ELR (cell line): ENCODE measurements at regions not wholly inside any gene's neighbourhood (a gene's known extent, or its start where the extent isn't known, plus 50 kb on each side); places are given as distances from the start of the nearest gene placed in this dataset.
A peak's percentile ranks its signal among the peaks of the same experiment; 100 is the strongest.
"Not testable (repeated sequence)": the region's sequence is repeated elsewhere in the genome, so short reads cannot be mapped to it uniquely, and the experiment has no call there.

ENCODE experiments used
- DNase-seq: peaks from one replicate; pipeline ENCODE4 v3.0.0-alpha.2; 2015; ENCODE audit warnings: low read depth

DNA sequence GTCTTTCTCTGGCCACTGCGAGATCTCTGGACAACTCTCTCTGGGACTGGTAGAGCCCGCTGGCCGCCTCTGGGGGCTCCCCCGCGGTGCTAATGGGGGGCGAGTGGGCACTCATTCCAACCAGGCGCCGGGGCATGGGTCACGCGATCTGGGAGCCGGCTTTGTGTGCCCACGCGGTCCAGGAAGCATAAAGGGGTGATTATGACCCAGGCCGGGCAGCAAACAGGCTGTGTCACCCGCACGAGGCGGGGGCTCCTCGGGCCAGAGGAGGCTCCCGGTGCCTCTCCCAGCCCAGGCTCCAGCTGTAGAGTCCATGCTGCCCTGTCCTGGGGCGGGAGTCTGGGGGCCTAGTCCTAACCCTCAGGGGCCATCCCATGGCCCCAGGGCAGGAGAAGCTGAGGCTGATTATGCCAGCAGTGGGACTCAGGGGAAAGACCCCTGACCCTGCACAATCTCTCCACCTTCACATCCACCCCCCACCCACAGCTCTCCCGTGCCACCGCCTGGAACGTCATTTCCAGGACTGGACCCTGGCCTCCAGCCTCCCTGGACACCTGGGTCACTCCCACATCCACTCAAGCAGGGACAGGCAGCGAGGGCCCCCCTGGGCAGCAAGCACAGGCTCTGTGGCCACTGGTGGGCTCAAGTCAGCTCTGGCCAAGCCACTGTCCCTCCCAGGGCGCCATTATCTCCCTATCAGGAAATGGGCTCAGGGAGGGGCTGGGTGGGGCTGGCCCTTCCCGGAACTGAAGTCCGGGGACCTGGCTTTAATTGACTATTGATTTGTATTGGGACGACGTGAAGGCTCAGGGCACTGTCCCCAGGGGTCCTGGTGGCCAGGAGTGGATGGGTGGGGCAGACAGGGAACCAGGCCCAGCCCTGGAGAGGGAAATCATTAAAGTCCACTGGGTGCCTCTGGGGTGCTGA is 50.0 kb downstream of the PTPRS start:
- no peak for DNase-seq

DNA sequence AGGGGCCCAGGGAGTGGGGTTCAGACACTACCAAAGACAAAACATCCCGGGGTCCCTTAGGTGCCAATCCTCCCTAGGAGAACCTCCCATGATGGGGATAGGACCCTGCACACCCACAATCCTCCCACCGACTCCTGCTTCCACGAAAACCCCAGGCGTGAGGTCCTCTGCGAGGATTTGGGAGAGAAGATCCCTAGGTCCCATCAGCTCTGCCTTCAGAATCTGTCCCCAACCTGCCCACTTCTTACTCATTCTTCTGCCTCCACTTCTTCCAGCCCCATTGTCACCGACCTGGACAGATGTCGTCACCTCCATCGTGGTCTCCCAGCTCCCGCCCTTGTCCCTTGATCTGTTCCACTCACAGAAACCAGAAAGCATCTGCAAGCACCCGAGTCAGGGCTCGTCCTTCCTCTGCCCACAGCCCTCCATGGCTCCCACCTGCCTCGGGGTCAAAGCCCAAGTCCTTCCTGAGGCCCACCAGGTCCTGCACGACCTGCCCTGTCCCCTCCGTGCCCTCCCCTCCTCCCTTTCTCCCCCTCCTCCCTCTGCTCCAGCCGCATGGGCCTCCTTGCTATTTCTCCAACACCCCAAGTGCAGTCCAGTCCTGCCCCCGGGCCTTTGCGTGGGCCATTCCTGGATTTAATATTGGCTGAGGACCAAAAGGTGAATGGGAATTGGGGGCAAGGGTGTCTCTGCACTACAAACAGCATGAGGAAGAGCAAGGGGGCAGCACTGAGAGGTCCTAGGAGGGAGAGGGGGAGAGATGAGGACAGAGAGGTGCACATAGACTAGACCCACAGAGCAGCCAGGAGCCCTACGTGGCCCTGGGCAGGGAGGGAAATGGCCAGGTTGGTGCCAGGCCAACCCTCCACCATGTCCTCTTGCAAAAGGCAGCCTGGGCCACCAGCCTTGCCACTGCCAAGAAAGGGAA is 51.3 kb downstream of the PTPRS start:
- no peak for DNase-seq

DNA sequence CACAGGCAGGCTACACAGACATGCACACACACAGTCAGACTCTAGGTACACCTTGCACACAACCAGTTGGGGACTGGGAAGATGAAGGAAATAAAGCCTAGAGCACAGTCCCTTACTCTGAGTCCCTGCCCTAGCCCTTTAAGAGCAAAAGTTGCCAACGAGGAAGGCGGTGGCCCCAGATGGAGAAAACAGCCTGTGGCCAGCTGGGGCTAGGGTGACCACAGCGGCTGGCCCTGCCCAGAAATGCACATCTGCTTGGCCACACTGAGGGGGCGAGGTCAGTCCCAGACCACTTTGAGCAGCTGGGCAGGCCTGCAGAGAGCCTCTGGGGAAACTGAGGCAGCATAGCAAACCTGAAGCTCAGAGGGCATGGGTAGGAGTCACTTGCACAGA is 52.3 kb downstream of the PTPRS start:
- DNase-seq, result no peak

DNA sequence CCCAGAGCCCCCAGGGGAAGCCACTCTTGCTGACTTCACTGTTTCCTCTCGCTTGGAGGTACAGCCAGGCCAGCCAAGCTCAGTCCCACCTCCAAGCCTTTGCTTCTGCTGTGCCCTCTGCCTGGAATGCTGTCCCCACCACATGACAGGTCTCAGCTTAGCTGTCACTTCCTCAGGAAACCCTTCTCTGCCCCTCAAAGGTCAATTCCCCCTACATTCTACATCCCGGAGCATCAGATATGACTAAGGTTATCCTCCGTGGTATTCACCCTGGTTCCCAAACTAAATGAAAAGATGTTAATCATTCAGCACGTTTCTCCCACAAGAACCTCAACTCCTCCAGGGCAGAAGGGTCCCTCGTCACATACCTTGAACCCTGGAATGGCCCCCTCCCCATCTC is 53.5 kb downstream of the PTPRS start:
- peak; percentile 41 for DNase-seq

DNA sequence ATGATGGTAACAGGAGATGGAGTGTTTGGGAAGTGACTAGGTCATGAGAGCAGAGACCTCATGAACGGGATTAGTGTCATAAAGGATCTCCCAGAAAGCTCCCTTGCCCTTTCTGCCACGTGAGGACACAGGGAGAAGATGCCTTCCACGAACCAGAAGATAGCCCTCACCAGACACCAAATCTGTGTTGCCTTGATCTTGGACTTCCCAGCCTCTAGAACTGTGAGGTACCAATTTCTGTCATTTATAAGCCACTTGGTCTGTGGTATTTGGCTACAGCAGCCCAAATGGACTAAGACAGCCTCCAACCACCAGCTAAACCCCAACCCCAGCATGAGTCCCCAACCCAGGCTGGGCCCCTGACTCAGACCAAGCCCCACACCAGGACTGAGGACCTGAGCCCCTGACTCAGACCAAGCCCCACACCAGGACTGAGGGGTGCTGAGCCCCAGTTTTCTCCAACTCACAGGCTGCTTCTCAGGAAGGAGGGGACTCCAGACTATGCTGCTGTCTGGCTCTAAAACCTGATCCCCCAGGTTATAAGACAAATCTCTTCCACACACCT is 54.1 kb downstream of the PTPRS start:
- DNase-seq, result no peak

DNA sequence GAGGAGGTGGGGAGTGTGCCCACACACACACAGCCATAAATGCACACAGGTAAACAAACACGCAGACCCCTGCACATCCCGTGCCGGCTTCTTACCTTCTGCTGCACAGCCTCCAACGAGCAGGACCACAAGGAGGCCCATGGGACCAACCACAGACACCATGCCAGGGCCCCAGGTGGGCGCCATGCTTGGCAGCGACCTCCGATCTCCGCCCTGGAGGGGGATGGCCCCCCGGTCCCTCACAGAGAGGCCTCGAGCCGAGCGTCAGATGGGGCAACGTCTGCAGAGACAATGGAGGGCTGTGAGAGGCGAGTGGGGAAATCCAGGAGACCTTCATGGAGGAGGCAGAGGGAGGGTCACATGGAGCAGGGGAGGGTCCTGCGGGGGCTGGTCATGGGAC is 54.7 kb downstream of the PTPRS start:
- no peak for DNase-seq

DNA sequence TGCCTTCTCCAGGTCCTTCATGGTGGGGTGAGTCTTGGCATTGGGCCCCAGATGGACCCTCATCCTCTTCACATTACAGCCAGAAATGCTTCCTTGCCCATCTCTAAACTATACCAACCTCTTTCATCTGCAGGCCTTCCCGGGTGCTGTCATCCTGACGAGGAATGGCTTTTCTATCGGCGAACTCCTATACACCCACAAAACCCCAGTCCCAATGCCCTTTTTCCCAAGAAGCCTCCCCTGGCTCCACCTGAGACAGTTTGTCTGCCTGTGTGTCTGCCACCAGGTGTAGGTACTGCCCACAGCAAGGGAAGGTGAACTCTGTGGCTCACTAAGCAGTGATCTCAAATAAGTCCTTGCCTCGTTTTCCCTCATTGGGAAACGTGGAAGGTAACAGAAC is 55.3 kb downstream of the PTPRS start:
- no peak for DNase-seq

DNA sequence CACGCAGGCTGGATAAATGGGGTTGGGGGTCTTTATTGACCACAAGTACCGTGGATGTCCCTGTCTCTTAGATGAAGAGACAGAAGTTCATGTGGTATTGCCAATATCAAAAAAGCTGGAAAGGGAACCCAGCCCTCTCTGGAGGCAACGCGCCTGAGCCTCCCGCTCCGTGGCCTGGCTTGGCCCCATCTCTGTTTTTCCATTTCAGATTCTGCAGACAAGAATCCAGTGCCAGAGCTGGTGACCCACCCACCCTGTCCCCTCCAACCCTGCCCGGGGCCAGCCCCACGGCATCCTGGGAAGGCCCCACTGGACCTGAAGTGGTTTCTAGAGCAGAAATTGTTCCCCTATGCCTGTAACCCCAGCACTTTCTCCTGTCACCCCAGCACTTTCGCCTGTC is 57.7 kb downstream of the PTPRS start:
- DNase-seq, result no peak

DNA sequence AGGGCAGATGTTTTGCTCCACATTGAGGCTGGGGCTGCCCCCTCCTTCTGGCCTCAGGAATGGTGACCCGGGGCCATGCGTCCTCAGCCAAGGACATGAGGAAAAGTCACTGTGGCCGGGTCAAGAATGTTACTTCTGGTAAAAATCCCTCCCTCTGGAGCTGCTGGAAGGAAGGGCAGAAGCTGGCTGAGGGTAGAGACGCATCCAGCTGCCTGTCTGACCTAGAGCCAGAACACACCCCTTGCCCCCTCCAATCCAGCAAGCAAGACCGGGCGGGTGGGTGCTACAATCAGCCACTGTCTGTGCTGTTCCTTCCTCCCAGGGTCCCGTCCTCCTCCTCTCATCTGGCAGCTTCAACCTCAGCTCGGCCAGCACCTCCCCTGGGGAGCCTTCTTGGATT is 59.0 kb downstream of the PTPRS start:
- DNase-seq, result no peak

DNA sequence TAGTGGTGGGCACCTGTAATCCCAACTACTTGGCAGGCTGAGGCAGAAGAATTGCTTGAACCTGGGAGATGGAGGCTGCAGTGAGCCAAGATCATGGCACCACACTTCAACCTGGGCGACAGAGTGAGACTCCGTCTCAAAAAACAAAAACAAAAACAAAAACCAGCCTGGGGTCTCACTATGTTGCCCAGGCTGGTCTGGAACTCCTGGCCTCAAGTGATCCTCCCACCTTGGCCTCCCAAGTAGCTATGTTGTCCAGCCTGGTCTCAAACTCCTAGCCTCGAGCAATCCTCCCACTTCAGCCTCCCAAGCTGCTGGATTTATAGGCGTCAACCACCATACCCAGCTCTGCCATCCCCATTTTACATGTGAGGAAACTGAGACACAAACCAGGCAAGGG is 64.9 kb downstream of the PTPRS start:
- DNase-seq, result not testable (repeated sequence)

DNA sequence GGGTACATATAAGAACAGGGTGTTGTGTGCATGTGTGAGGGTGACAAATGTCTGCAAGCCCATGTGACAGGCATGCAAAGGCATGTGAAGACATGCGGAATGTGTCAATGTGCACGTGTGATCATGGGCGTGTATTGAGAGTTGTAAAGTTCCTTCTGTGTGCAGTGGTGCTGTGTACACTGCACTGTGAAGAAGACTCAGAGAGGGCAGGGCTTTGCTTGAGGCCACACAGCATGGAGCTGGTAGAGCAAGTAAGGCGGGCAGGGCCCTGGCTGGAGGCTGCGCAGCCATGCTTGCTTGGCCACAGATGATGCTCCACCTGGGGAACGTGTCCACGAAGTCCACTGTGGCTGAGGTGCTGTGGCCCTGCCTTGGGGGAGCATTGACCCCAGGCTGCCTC is 66.8 kb downstream of the PTPRS start:
- no peak for DNase-seq

DNA sequence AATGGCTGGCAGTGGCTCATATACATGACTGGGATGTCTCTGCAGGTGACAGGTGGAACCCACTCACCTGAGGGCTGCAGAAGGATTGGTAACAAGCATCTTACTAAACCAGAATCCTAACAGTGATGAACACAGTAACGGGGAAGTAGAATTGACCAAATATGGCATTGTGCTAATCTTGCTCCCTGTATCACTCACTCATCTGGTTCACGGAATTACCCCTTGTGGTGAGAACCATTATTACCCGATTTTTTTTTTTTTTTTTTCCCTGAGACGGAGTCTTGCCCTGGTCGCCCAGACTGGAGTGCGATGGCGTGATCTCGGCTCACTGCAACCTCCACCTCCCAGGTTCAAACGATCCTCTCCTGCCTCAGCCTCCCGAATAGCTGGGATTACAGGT is 69.5 kb downstream of the PTPRS start:
- peak; percentile 50 for DNase-seq

DNA sequence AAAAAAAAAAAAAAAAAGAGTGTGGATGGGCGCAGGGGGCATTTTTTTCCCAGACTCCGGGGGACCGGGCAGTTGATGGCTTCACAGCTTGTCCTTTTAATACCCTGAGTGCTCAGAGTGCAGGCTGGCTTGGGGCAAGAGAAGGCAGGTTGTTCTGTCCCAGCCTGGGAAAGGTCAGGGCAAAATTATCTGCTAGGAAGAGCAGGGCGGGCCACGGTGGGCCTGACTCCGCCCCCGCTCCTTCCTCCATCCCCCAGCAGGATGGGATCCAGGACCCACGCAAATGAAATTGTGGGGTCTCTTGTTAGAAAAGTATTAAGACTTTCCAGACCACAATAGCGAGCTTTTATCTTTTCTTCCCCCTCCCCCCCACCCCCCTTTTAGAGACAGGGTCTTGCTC is 70.7 kb downstream of the PTPRS start:
- DNase-seq, result no peak

DNA sequence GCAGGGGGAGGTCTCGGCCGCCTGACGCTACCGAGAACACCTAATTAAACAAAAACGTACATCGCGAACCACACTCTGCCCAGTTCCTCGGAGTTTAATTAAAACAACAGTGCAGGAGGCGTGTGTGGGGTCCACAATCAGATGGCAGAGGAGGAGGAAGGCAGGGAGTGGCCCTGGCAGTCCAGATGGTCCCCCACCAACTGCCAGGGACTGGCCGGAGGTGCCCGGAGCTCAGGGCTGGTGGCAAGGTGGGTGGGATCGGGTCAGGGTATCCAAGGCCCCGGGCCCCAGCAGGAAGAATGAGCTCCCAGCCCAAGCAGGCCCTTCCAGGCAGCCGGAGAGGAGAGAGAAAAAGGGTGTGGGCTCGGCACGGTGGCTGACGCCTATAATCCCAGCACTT is 71.3 kb downstream of the PTPRS start:
- no peak for DNase-seq

DNA sequence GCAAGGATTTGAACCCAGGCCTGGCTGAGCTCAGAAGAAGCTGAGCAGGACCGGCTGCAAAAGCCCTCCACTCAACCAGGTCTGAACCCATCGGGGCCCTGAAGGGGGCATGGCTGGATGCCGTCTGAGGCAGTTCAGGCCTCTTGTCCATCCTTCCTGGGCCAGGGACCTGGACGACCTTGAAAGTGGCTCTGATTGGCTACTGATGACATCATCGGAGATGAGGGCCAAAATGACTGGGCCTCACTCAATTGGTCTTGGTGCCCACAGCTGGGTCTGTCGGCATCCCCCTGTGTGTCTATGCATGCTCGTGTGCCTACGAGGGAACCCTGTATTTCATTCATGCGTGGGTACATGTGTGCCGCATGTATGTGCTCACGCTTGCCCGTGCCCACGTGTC is 71.8 kb downstream of the PTPRS start:
- no peak for DNase-seq

DNA sequence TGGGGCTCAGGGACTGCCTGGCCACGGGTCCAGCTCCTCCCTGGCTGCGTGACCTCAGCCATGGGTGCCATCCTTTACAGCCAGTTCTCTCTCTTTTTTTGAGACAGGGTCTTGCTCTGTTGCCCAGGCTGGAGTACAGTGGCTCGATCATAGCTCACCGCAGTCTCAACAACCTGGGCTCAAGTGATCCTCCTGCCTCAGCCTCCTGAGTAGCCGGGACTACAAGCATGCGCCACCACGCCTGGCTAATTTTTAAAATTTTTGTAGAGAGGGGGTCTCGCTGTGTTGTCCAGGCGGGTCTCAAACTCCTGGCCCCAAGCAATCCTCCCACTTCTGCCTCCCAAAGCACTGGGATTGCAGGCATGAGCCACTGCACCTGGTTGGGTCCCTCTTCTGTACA is 75.4 kb downstream of the PTPRS start:
- DNase-seq, result no peak

DNA sequence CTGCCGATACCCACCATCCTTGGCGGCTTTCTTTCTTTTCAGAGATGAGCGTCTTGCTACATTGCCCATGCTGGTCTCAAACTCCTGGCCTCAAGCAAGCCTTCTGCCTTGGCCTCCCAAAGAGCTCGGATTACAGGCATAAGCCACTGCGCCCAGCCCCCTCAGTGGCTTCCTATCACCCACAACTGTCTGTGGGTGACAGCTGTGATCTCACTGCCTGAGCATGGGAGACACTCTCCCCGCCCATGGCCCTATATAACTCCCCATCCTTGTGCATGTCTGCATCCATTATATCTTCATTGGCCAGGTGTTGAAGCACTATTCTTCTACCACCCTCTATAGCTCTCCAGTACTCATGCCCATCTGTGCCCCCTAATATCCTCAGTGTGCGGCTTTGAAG is 76.2 kb downstream of the PTPRS start:
- no peak for DNase-seq

DNA sequence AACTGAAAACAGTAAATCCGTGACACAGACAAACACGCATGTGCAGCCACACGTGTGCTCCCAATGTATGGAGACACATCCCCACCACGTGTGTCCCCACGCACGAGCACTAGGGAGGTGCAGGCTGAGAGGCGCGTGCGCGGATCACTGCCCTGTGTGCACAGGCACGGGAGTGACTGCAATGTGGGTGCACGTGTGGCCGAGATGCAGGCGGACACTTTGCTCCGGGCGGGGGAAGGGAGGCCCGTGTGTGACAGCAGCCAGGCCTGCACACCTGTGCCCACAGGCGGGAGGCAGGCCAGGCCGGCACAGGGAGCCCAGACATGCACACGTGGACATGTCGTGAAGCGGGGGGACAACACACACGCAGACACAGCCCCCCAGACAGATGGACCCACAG is 77.0 kb downstream of the PTPRS start:
- no peak for DNase-seq

DNA sequence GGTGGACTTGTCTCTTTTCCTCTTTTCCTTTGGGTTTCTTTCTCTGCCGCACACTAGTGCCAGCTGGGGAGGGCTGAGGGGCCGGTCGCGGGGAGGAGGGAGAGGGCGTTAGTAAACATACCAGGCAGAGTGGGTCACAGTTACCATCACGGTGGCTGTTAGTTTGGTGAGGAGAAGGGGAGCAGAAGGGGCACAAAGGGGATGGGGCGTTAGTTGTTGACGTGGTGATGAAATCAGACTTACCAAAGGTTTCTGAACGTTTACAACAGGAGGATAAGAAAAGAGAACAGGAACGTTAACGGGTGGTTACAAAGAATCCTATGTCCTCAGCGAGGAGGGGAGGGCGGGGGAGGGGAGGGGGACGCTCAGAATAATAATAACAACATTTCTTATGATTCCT is 77.9 kb downstream of the PTPRS start:
- DNase-seq, result no peak

DNA sequence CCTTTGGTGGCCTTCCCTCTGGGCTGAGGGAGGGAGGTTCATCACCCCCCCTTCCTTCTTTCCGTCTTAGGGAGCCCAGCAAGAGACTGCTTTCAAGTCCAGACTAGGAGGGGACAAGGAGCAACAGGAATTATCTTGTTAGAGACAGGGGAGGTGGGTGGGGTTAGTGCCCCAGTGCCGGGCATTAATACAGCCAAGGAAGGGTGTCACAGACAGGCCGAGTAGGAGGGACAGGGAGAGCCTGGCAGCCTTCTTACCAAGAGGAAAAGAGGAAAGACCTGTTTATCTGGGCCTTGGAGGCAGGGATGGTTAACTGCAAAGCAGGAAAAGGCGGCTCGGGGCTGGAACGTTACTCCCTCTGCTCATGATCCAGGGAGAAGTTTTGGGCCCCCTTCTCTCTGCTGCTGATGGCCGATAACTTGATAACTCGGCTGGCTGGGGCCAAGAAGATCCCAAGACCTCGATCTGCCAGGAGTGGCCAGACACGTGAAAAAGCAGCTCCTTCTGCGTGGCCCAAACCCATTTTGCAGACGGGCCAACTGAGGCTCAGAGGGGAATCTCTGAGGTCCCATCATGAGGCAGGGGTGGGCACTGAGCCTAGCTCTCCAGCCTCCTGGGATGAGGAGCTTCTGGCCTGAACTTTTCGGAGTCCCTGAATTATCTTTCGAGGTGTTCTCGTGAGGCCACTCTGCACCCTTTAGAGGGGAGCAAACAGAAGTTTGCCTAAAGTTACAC is 79.3 kb downstream of the PTPRS start:
- no peak for DNase-seq

DNA sequence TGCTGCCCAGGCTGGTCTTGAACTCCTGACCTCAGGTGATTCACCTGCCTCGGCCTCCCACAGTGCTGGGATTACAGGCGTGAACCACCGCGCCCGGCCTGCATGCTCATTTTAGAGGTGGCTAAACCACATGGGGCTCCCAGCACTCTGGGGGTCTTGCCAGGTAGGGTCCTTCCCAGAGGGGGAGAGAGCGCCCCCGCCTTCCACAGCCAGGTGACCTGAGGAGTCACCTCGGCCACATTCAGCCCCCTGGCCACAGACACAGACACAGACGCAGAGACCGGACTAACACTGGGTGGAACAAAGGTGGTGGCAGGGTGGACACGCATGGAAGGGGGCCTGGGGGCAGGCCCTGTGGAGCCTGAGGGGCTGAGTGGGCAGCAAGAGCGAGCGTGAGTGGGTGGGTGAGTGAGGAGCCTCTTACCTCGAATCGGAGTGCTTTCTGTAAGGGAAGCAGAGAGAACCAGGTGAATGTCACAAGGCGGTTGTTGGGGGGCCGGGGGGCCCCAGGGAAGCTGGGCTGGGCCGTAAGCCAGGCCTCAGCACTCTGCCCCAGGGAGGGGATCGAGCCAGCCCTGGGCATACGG is 80.1 kb downstream of the PTPRS start:
- no peak for DNase-seq

DNA sequence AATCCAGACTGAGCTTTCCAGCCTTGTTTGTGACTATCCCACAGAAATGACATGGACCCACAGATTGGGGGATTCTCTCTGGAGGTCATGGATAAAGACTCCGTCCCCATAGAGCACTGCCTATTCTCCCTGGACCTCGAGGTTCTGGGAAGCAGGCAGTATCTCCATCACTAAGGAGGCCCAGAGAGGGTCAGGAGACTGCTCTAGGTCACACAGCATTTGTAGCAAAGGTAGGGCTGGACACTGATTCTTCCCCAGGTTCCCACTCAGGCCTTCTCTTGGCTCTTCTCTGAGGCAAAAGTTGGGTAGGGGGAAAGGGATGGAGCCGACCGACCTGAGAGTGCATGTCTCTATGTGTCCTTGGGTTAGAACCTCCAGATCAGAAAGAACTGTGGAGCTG is 80.9 kb downstream of the PTPRS start:
- DNase-seq, result no peak
